ENCODE measurements at regions not wholly inside any gene's neighbourhood (a gene's known extent, or its start where the extent isn't known, plus 50 kb on each side); places are given as distances from the start of the nearest gene placed in this dataset.

GRCh38 chr10:52940921-52941320 lies 168.3 kb upstream of the MBL2 start:
- Histone ChIP-seq H3K4me3 (no peak overlapping the region), H3K27me3 (no peaks in the 10 kb centered on the region), H3K4me1 (no peaks in the 10 kb centered on the region), H3K36me3 (no peaks in the 10 kb centered on the region), H3K27ac (no peak overlapping the region), H3K9me3 (no peaks in the 10 kb centered on the region)
- DNase-seq: no peak
- intact Hi-C loops (cut with DNase I; ENCODE audit: low total_unique reads): no loop called here
- no peak for TF ChIP-seq CTCF (IDR thresholded peaks at IDR 0.05)
- TF ChIP-seq POLR2A (IDR thresholded peaks at IDR 0.05): no peak

GRCh38 chr10:52939894-52940293 lies 167.3 kb upstream of the MBL2 start:
- H3K4me1 ChIP-seq: no peaks in the 10 kb centered on the region
- TF ChIP-seq CTCF (IDR thresholded peaks at IDR 0.05) (no peak), POLR2A (IDR thresholded peaks at IDR 0.05) (no peak)
- no peaks in the 10 kb centered on the region for H3K9me3 ChIP-seq
- DNase-seq: no peak
- H3K36me3 ChIP-seq: no peaks in the 10 kb centered on the region
- intact Hi-C loops (cut with DNase I; ENCODE audit: low total_unique reads): no loop called here
- H3K27ac ChIP-seq: no peak overlapping the region
- no peak overlapping the region for H3K4me3 ChIP-seq
- H3K27me3 ChIP-seq: no peaks in the 10 kb centered on the region

GRCh38 chr10:52933748-52934147 lies 161.2 kb upstream of the MBL2 start:
- H3K4me3 ChIP-seq: no peak overlapping the region

GRCh38 chr10:52927678-52928077 lies 155.1 kb upstream of the MBL2 start:
- no peaks in the 10 kb centered on the region for H3K4me1 ChIP-seq
- H3K27me3 ChIP-seq: no peaks in the 10 kb centered on the region
- no peak overlapping the region for H3K27ac ChIP-seq
- no peak overlapping the region for H3K4me3 ChIP-seq
- intact Hi-C loops (cut with DNase I; ENCODE audit: low total_unique reads): no loop called here
- H3K36me3 ChIP-seq: no peaks in the 10 kb centered on the region
- no peak for DNase-seq
- no peak for TF ChIP-seq POLR2A (IDR thresholded peaks at IDR 0.05)
- no peaks in the 10 kb centered on the region for H3K9me3 ChIP-seq

More at GRCh38 chr10:52933748-52934147, 161.2 kb upstream of the MBL2 start:
- Histone ChIP-seq H3K36me3 (no peaks in the 10 kb centered on the region), H3K27ac (no peak overlapping the region), H3K9me3 (no peaks in the 10 kb centered on the region), H3K4me1 (no peaks in the 10 kb centered on the region), H3K27me3 (no peaks in the 10 kb centered on the region)
- no peak for TF ChIP-seq POLR2A (IDR thresholded peaks at IDR 0.05)
- TF ChIP-seq CTCF (IDR thresholded peaks at IDR 0.05): no peak
- intact Hi-C loops (cut with DNase I; ENCODE audit: low total_unique reads): no loop called here
- no peak for DNase-seq

GRCh38 chr10:52923520-52923919 lies 150.9 kb upstream of the MBL2 start:
- DNase-seq: no peak
- intact Hi-C loops (cut with DNase I; ENCODE audit: low total_unique reads): no loop called here
- Histone ChIP-seq H3K9me3 (no peaks in the 10 kb centered on the region), H3K27me3 (no peaks in the 10 kb centered on the region), H3K36me3 (no peaks in the 10 kb centered on the region), H3K27ac (no peak overlapping the region), H3K4me3 (no peak overlapping the region), H3K4me1 (no peaks in the 10 kb centered on the region)
- no peak for TF ChIP-seq POLR2A (IDR thresholded peaks at IDR 0.05)
- TF ChIP-seq CTCF (IDR thresholded peaks at IDR 0.05): no peak

GRCh38 chr10:52918714-52919305 lies 146.2 kb upstream of the MBL2 start:
- no peak overlapping the region for H3K27ac ChIP-seq
- no peak overlapping the region for H3K4me3 ChIP-seq
- H3K4me1 ChIP-seq: no peaks in the 10 kb centered on the region
- no peaks in the 10 kb centered on the region for H3K27me3 ChIP-seq
- no peak for TF ChIP-seq CTCF (IDR thresholded peaks at IDR 0.05)
- no peak for TF ChIP-seq POLR2A (IDR thresholded peaks at IDR 0.05)
- no peaks in the 10 kb centered on the region for H3K9me3 ChIP-seq
- no peak for DNase-seq
- intact Hi-C loops (cut with DNase I; ENCODE audit: low total_unique reads): no loop called here
- no peaks in the 10 kb centered on the region for H3K36me3 ChIP-seq
